HL-60 (cell line): ENCODE measurements at regions not wholly inside any gene's neighbourhood (a gene's known extent, or its start where the extent isn't known, plus 50 kb on each side); places are given as distances from the start of the nearest gene placed in this dataset.
"Not testable (repeated sequence)": the region's sequence is repeated elsewhere in the genome, so short reads cannot be mapped to it uniquely, and the experiment has no call there.

ENCODE experiments used
- DNase-seq, 2 experiments: peaks; one replicate each; pipeline ENCODE4 v3.0.0-alpha.2; 2010 to 2020; ENCODE audit warnings: low read depth in 1 of 2, low spot score in 1 of 2
- H3K27ac ChIP-seq: fragments of 250-450 bp; sonication (Bioruptor Pico); replicated peaks from 2 replicates; pipeline ENCODE4 v1.5.1; 2020; ENCODE audit warnings: mild to moderate bottlenecking, moderate library complexity
- H3K27me3 ChIP-seq: fragments of 250-450 bp; sonication (Bioruptor Pico); 2 replicates; pipeline ENCODE4 v1.5.1; 2021; ENCODE audit warnings: mild to moderate bottlenecking, moderate library complexity; ENCODE audit not compliant: insufficient read depth, poor library complexity, severe bottlenecking
- H3K4me3 ChIP-seq: replicated peaks from 2 replicates; pipeline ENCODE4 v1.5.1; 2011; ENCODE audit warnings: mild to moderate bottlenecking, control low read depth, low read length; ENCODE audit not compliant: insufficient read depth
- CTCF ChIP-seq: IDR thresholded peaks from one replicate; pipeline ENCODE4 v1.5.1; 2011; ENCODE audit warnings: low read length, control low read depth, inconsistent platforms; ENCODE audit not compliant: insufficient read depth
- GABPA ChIP-seq: IDR thresholded peaks from 2 replicates; pipeline ENCODE4 v1.6.1; 2012; ENCODE audit warnings: low read depth
- POLR2AphosphoS5 ChIP-seq: IDR thresholded peaks from 2 replicates; pipeline ENCODE4 v1.6.1; 2012; ENCODE audit warnings: low read depth
- REST ChIP-seq: IDR thresholded peaks from 2 replicates; pipeline ENCODE4 v1.6.1; 2012; ENCODE audit warnings: low read depth; ENCODE audit not compliant: insufficient replicate concordance
- SPI1 ChIP-seq: IDR thresholded peaks from 2 replicates; pipeline ENCODE4 v1.6.1; 2012; ENCODE audit warnings: low read depth, mild to moderate bottlenecking, borderline replicate concordance

GRCh38 chr7:1355568-1356340 is 103.5 kb downstream of the MICALL2 start:
- Histone ChIP-seq H3K27me3 (peaks cover 7% of the 10 kb centered on the region), H3K4me3 (no peak overlapping the region), H3K27ac (no peak overlapping the region)
- DNase-seq: no peak
- TF ChIP-seq GABPA (no peak), REST (no peak), CTCF (no peak), SPI1 (no peak), POLR2AphosphoS5 (no peak)

GRCh38 chr7:1356853-1357252 is 102.4 kb downstream of the MICALL2 start:
- H3K27me3 ChIP-seq, H3K4me3 ChIP-seq, H3K27ac ChIP-seq, DNase-seq: not testable (repeated sequence)

- not testable (repeated sequence) for H3K4me3 ChIP-seq, H3K27me3 ChIP-seq, DNase-seq
These were observed 102.0 kb downstream of the MICALL2 start for GRCh38 chr7:1357260-1357600.

GRCh38 chr7:1357601-1358271 is 101.5 kb downstream of the MICALL2 start:
- H3K4me3 ChIP-seq: no peak overlapping the region
- H3K27ac ChIP-seq: no peak overlapping the region
- TF ChIP-seq REST: no peak
- no peak for TF ChIP-seq CTCF
- no peak for DNase-seq
- H3K27me3 ChIP-seq: peaks cover 7% of the 10 kb centered on the region

More at GRCh38 chr7:1357260-1357600, 102.0 kb downstream of the MICALL2 start:
- not testable (repeated sequence) for H3K27ac ChIP-seq
